Stomach (tissue), 4 donors: ENCODE measurements at regions not wholly inside any gene's neighbourhood (a gene's known extent, or its start where the extent isn't known, plus 50 kb on each side); places are given as distances from the start of the nearest gene placed in this dataset.
"Not testable (repeated sequence)": the region's sequence is repeated elsewhere in the genome, so short reads cannot be mapped to it uniquely, and the experiment has no call there.

Experiments used
- POLR2A ChIP-seq, 4 donors: fragments of 450-650 bp; IDR thresholded peaks; one replicate each; pipeline ENCODE4 v1.6.1; 2016; ENCODE audit warnings: antibody characterized with exemption in 4 of 4, control low read depth in 2 of 4, mild to moderate bottlenecking in 1 of 4, moderate library complexity in 1 of 4
- POLR2AphosphoS5 ChIP-seq, 3 donors: sonication (generic); formaldehyde crosslinking; IDR thresholded peaks; one replicate each; pipeline ENCODE4 v1.6.1; 2016; ENCODE audit warnings: antibody characterized with exemption in 3 of 3
- TF ChIP-seq, protein P1 (sequence below), 7 experiments: fragments of 450-650 bp in 4 of 7; fragments of 200-600 bp in 3 of 7; sonication (generic) in 3 of 7; IDR thresholded peaks; one replicate each; pipeline ENCODE4 v1.5.1; 2016 to 2019; ENCODE audit warnings: antibody characterized with exemption in 7 of 7, control low read depth in 2 of 7, mild to moderate bottlenecking in 1 of 7

GRCh38 chr2:87524619-87525188, 223.2 kb upstream of the PLGLB2 start:
- TF ChIP-seq, protein P1, sequence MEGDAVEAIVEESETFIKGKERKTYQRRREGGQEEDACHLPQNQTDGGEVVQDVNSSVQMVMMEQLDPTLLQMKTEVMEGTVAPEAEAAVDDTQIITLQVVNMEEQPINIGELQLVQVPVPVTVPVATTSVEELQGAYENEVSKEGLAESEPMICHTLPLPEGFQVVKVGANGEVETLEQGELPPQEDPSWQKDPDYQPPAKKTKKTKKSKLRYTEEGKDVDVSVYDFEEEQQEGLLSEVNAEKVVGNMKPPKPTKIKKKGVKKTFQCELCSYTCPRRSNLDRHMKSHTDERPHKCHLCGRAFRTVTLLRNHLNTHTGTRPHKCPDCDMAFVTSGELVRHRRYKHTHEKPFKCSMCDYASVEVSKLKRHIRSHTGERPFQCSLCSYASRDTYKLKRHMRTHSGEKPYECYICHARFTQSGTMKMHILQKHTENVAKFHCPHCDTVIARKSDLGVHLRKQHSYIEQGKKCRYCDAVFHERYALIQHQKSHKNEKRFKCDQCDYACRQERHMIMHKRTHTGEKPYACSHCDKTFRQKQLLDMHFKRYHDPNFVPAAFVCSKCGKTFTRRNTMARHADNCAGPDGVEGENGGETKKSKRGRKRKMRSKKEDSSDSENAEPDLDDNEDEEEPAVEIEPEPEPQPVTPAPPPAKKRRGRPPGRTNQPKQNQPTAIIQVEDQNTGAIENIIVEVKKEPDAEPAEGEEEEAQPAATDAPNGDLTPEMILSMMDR (IDR thresholded peaks at IDR 0.05) = not testable (repeated sequence)
- TF ChIP-seq POLR2A, POLR2AphosphoS5 (IDR thresholded peaks at IDR 0.05): not testable (repeated sequence)
